GM19035 (cell line): ENCODE measurements at regions not wholly inside any gene's neighbourhood (a gene's known extent, or its start where the extent isn't known, plus 50 kb on each side); places are given as distances from the start of the nearest gene placed in this dataset.
"Not testable (repeated sequence)": the region's sequence is repeated elsewhere in the genome, so short reads cannot be mapped to it uniquely, and the experiment has no call there.

Source experiments
- ATAC-seq: cut with Tn5 transposase; IDR thresholded peaks from one replicate; pipeline ENCODE4 v1.9.1; 2021; ENCODE audit not compliant: unreplicated experiment

- ATAC-seq, result no peak
Observed at GRCh38 chr6:121682666-121683065, 247.2 kb downstream of the GJA1 start.

- ATAC-seq, result not testable (repeated sequence)
Observed at GRCh38 chr6:121685806-121686205, 250.4 kb downstream of the GJA1 start.

- no peak for ATAC-seq
Observed at GRCh38 chr6:121686611-121687023, 251.2 kb downstream of the GJA1 start.

- no peak for ATAC-seq
Observed at GRCh38 chr6:121688974-121689373, 253.5 kb downstream of the GJA1 start.

- no peak for ATAC-seq
Observed at GRCh38 chr6:121691126-121691551, 255.7 kb downstream of the GJA1 start.

- ATAC-seq, result no peak
Observed at GRCh38 chr6:121694389-121694788, 258.9 kb downstream of the GJA1 start.

- no peak for ATAC-seq
Observed at GRCh38 chr6:121694801-121695251, 259.4 kb downstream of the GJA1 start.

- no peak for ATAC-seq
Observed at GRCh38 chr6:121695329-121695728, 259.9 kb downstream of the GJA1 start.

GRCh38 chr6:121697921-121698320 is 262.5 kb downstream of the GJA1 start:
- ATAC-seq, result no peak

- no peak for ATAC-seq
Observed at GRCh38 chr6:121698617-121699016, 263.2 kb downstream of the GJA1 start.

- not testable (repeated sequence) for ATAC-seq
Observed at GRCh38 chr6:121703129-121703528, 267.7 kb downstream of the GJA1 start.

- ATAC-seq, result no peak
Observed at GRCh38 chr6:121711472-121711871, 276.0 kb downstream of the GJA1 start.

GRCh38 chr6:121717686-121718085 is 282.2 kb downstream of the GJA1 start:
- ATAC-seq, result no peak

GRCh38 chr6:121720867-121721266 is 285.4 kb downstream of the GJA1 start:
- ATAC-seq, result not testable (repeated sequence)

GRCh38 chr6:121723623-121724022 is 288.2 kb downstream of the GJA1 start:
- no peak for ATAC-seq

GRCh38 chr6:121724576-121724975 is 289.1 kb downstream of the GJA1 start:
- ATAC-seq, result no peak

- no peak for ATAC-seq
Observed at GRCh38 chr6:121726596-121726995, 291.1 kb downstream of the GJA1 start.

GRCh38 chr6:121730616-121731015 is 295.2 kb downstream of the GJA1 start:
- no peak for ATAC-seq

GRCh38 chr6:121731381-121731780 is 295.9 kb downstream of the GJA1 start:
- ATAC-seq, result no peak

- no peak for ATAC-seq
Observed at GRCh38 chr6:121732641-121733040, 297.2 kb downstream of the GJA1 start.

- no peak for ATAC-seq
Observed at GRCh38 chr6:121733234-121733633, 297.8 kb downstream of the GJA1 start.

- ATAC-seq, result not testable (repeated sequence)
Observed at GRCh38 chr6:121740188-121740587, 304.7 kb downstream of the GJA1 start.

GRCh38 chr6:121743691-121744090 is 308.2 kb downstream of the GJA1 start:
- ATAC-seq, result no peak

GRCh38 chr6:121748376-121748775 is 312.9 kb downstream of the GJA1 start:
- ATAC-seq, result no peak
